GM12873 (cell line): ENCODE measurements at regions not wholly inside any gene's neighbourhood (a gene's known extent, or its start where the extent isn't known, plus 50 kb on each side); places are given as distances from the start of the nearest gene placed in this dataset.

Experiments used
- CTCF ChIP-seq: IDR thresholded peaks from 2 replicates; pipeline ENCODE4 v1.5.1; 2012; ENCODE audit warnings: low read depth, mild to moderate bottlenecking, moderate library complexity, low read length, control low read depth; ENCODE audit not compliant: insufficient read depth; ENCODE audit errors: missing control alignments

- no peak for TF ChIP-seq CTCF
These were observed 341.6 kb downstream of the MATN1 start for GRCh38 chr1:30381671-30382365.

DNA sequence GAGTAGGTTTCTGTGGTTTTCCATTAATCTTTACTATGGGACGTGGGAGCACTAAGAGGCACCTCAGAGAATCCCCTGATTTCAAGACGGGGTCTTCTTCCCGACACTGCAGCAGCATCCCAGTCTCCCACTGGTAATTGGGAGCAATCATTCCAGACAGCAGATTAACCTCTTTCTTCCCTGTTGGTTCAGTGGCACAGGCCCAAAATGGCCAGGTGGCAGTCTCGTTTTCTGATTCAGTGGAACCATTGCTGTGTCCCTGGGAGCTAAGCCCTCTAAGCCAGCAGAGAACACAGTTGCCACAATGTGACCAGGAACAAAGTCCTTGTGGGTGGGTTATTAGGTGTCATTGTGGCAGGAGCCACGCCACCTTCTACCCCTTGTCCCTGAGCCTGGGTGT lies 342.1 kb downstream of the MATN1 start:
- TF ChIP-seq CTCF, result no peak

- TF ChIP-seq CTCF, result no peak
These were observed 342.8 kb downstream of the MATN1 start for GRCh38 chr1:30380625-30380984.

DNA sequence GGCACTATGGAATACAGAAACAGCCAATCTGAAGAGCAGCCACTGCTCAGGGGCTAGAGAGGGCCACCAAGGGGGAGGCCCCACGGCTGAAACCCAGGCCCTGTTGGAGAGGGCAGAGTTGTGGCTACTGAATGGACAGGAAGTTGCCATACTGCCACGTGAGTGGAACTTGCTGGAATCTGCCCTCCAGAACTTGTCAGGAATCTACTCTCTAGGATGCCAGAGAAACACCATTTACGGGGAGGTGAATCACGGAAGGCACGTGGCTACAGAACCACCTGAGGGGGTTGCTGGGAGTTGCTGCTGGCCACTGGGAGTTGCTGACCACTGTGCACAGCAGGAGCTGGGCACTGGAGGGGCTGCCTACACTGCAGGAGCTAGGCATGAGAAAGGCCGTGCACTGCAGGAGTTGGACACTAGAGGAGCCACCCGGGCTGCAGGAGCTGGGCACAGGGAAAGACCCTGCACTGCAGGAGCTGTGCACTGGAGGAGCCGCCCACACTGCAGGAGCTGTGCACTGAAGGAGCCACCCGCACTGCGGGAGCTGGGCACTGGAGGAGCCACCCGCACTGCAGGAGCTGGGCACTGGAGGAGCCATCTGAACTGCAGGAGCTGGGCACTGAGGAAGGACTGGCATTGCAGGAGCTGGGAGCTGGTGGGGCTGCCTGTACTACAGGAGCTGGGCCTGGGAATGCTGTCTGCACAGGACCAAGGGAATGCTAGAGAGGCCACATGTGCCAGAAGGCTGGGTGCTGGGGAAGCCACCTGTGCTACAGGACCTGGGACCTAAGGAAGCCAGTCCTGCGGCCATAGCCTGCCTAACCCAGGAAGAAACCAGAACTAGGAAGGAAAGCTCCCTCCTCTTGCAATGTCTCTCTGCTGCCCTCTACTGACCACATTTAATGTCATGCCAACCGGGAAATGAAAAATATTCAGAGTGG lies 343.4 kb downstream of the MATN1 start:
- TF ChIP-seq CTCF, result peak; percentile 85

GRCh38 chr1:30378991-30379581 lies 344.3 kb downstream of the MATN1 start:
- no peak for TF ChIP-seq CTCF

DNA sequence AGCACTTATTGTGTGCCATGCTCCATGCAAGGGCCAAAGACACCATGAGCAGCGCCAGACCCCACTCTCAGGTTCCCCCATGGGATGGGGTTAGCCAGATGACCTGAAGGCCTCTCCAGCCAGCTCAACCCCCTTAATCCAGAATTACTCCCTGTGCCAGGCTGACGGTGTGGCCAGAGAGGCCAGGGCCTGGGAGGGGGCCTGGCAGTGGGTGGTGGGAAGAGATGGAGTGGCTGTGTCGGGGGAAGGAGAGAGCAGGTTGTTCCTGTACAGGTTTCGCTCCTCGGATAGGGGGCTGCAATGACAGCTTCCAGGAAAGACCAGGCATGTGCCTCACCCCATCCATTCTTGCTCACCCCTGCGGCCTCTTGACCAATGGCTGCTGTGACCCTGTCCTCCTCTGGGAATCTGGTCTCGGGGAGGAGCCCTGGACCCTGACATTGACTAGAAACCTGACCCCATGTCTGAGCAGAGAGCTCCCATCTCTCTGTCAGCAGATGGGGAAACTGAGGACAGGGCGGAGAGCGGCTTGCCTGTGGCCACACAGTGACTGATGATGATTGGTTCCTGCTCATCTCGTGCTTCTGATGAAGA lies 345.3 kb downstream of the MATN1 start:
- no peak for TF ChIP-seq CTCF
